Muscle layer of duodenum (tissue), 2 donors: ENCODE measurements at regions not wholly inside any gene's neighbourhood (a gene's known extent, or its start where the extent isn't known, plus 50 kb on each side); places are given as distances from the start of the nearest gene placed in this dataset.
A peak's percentile ranks its signal among the peaks of the same experiment; 100 is the strongest.

ENCODE experiments used
- H3K27ac ChIP-seq: one replicate; pipeline ENCODE4 v1.7.0; 2013; ENCODE audit warnings: mild to moderate bottlenecking, low read length
- H3K27me3 ChIP-seq: one replicate; pipeline ENCODE4 v1.7.0; 2013; ENCODE audit warnings: low read depth, mild to moderate bottlenecking, control low read depth, low read length
- H3K36me3 ChIP-seq, 2 donors: one replicate each; pipeline ENCODE4 v1.7.0; 2013; ENCODE audit warnings: low read length in 2 of 2, control low read depth in 1 of 2, mild to moderate bottlenecking in 1 of 2; ENCODE audit not compliant: insufficient read depth in 2 of 2, control insufficient read depth in 1 of 2
- H3K4me1 ChIP-seq, 2 donors: one replicate each; pipeline ENCODE4 v1.7.0; 2013; ENCODE audit warnings: low read length in 2 of 2, mild to moderate bottlenecking in 2 of 2, control low read depth in 1 of 2, moderate library complexity in 1 of 2; ENCODE audit not compliant: insufficient read depth in 2 of 2, control insufficient read depth in 1 of 2
- H3K4me3 ChIP-seq, 2 donors: one replicate each; pipeline ENCODE4 v1.7.0; 2013; ENCODE audit warnings: low read length in 2 of 2, low read depth in 1 of 2, mild to moderate bottlenecking in 1 of 2
- H3K9me3 ChIP-seq, 2 donors: one replicate each; pipeline ENCODE4 v1.7.0; 2013; ENCODE audit warnings: low read length in 2 of 2, control low read depth in 1 of 2, mild to moderate bottlenecking in 1 of 2; ENCODE audit not compliant: control insufficient read depth in 1 of 2
- donor health status: healthy.

GRCh38 chr6:156033598-156033997 is 578.0 kb upstream of the NOX3 start:
- Histone ChIP-seq H3K27me3 (no peaks in the 10 kb centered on the region), H3K36me3 (no peaks in the 10 kb centered on the region), H3K27ac (no peak overlapping the region), H3K4me3 (no peak overlapping the region), H3K4me1 (no peaks in the 10 kb centered on the region), H3K9me3 (peaks cover 0 to 10% of the 10 kb centered on the region in 2 donors)

- Histone ChIP-seq H3K4me1 (peaks cover 0 to 12% of the 10 kb centered on the region in 2 donors), H3K36me3 (no peaks in the 10 kb centered on the region), H3K9me3 (peaks cover 0 to 10% of the 10 kb centered on the region in 2 donors), H3K27ac (no peak overlapping the region), H3K4me3 (no peak overlapping the region), H3K27me3 (no peaks in the 10 kb centered on the region)
These were observed 575.9 kb upstream of the NOX3 start for GRCh38 chr6:156031516-156031915.

GRCh38 chr6:156030053-156030452 is 574.4 kb upstream of the NOX3 start:
- peaks cover 0 to 15% of the 10 kb centered on the region in 2 donors for H3K4me1 ChIP-seq
- no peaks in the 10 kb centered on the region for H3K36me3 ChIP-seq
- H3K27ac ChIP-seq, result no peak overlapping the region
- no peak overlapping the region for H3K4me3 ChIP-seq
- no peaks in the 10 kb centered on the region for H3K27me3 ChIP-seq
- H3K9me3 ChIP-seq, result peaks cover under 1 to 19% of the 10 kb centered on the region in 2 donors

- Histone ChIP-seq H3K27ac (no peak overlapping the region), H3K36me3 (no peaks in the 10 kb centered on the region), H3K9me3 (peaks cover 3 to 21% of the 10 kb centered on the region in 2 donors)
These were observed 573.8 kb upstream of the NOX3 start for GRCh38 chr6:156029286-156029985.

GRCh38 chr6:156028335-156029131 is 572.9 kb upstream of the NOX3 start:
- Histone ChIP-seq H3K27ac (peak overlapping the region; percentile 25), H3K27me3 (no peaks in the 10 kb centered on the region), H3K4me3 (no peak overlapping the region), H3K9me3 (peaks cover 3 to 19% of the 10 kb centered on the region in 2 donors), H3K36me3 (no peaks in the 10 kb centered on the region), H3K4me1 (peaks cover 0 to 15% of the 10 kb centered on the region in 2 donors)

More at GRCh38 chr6:156029286-156029985, 573.8 kb upstream of the NOX3 start:
- Histone ChIP-seq H3K4me1 (peaks cover 0 to 15% of the 10 kb centered on the region in 2 donors), H3K4me3 (no peak overlapping the region), H3K27me3 (no peaks in the 10 kb centered on the region)

GRCh38 chr6:156027248-156027626 is 571.6 kb upstream of the NOX3 start:
- Histone ChIP-seq H3K4me3 (no peak overlapping the region), H3K27me3 (no peaks in the 10 kb centered on the region), H3K9me3 (peaks cover 3 to 11% of the 10 kb centered on the region in 2 donors), H3K27ac (no peak overlapping the region), H3K4me1 (peaks cover 0 to 15% of the 10 kb centered on the region in 2 donors), H3K36me3 (no peaks in the 10 kb centered on the region)

- Histone ChIP-seq H3K36me3 (no peaks in the 10 kb centered on the region), H3K4me3 (no peak overlapping the region), H3K4me1 (peaks cover 0 to 15% of the 10 kb centered on the region in 2 donors), H3K27ac (no peak overlapping the region), H3K9me3 (peaks cover 3 to 11% of the 10 kb centered on the region in 2 donors), H3K27me3 (no peaks in the 10 kb centered on the region)
These were observed 571.0 kb upstream of the NOX3 start for GRCh38 chr6:156026486-156027247.

GRCh38 chr6:156024339-156024738 is 568.7 kb upstream of the NOX3 start:
- Histone ChIP-seq H3K27ac (no peak overlapping the region), H3K9me3 (peaks cover 3 to 11% of the 10 kb centered on the region in 2 donors), H3K4me3 (no peak overlapping the region), H3K36me3 (no peaks in the 10 kb centered on the region), H3K27me3 (no peaks in the 10 kb centered on the region), H3K4me1 (peaks cover 0 to 21% of the 10 kb centered on the region in 2 donors)

GRCh38 chr6:156021746-156022396 is 566.2 kb upstream of the NOX3 start:
- no peaks in the 10 kb centered on the region for H3K27me3 ChIP-seq
- no peak overlapping the region for H3K27ac ChIP-seq
- H3K4me1 ChIP-seq, result peaks cover 0 to 11% of the 10 kb centered on the region in 2 donors

GRCh38 chr6:156017838-156018237 is 562.2 kb upstream of the NOX3 start:
- no peak overlapping the region for H3K4me3 ChIP-seq
- no peaks in the 10 kb centered on the region for H3K36me3 ChIP-seq
- H3K27ac ChIP-seq, result no peak overlapping the region
- no peaks in the 10 kb centered on the region for H3K9me3 ChIP-seq
- peaks cover 0 to 12% of the 10 kb centered on the region in 2 donors for H3K4me1 ChIP-seq
- H3K27me3 ChIP-seq, result no peaks in the 10 kb centered on the region

More at GRCh38 chr6:156021746-156022396, 566.2 kb upstream of the NOX3 start:
- Histone ChIP-seq H3K36me3 (no peaks in the 10 kb centered on the region), H3K9me3 (peaks cover 3 to 11% of the 10 kb centered on the region in 2 donors), H3K4me3 (no peak overlapping the region)
